B cell (primary cell): ENCODE measurements at regions not wholly inside any gene's neighbourhood (a gene's known extent, or its start where the extent isn't known, plus 50 kb on each side); places are given as distances from the start of the nearest gene placed in this dataset.
"Not testable (repeated sequence)": the region's sequence is repeated elsewhere in the genome, so short reads cannot be mapped to it uniquely, and the experiment has no call there.

Experiments
- ATAC-seq: fragments of 200-7000 bp; cut with Tn5 transposase; one replicate; pipeline ENCODE4 v1.10.0; 2021; ENCODE audit warnings: low read depth, mild to moderate bottlenecking, moderate number of reproducible peaks, moderate library complexity
- CTCF ChIA-PET: fragments of 350-600 bp; sonication (Branson Sonifier 250); formaldehyde crosslinking; loops from one replicate; lab custom pipeline; 2021; ENCODE audit warnings: antibody characterized with exemption, inconsistent platforms; lab: Charles Lee
- POLR2A ChIA-PET: fragments of 350-600 bp; sonication (Branson Sonifier 250); formaldehyde crosslinking; loops from one replicate; lab custom pipeline; 2021; ENCODE audit warnings: antibody characterized with exemption; lab: Charles Lee
- DNase-seq: peaks from one replicate; pipeline ENCODE4 v3.0.0; 2013
- H2AFZ ChIP-seq: 2 replicates; pipeline ENCODE4 v1.6.1; 2012; ENCODE audit warnings: mild to moderate bottlenecking, low read depth, low read length; ENCODE audit not compliant: insufficient read depth, poor library complexity, severe bottlenecking
- H3K27ac ChIP-seq, 2 donors: 1 replicate in 1 of 2; 2 replicates in 1 of 2; pipeline ENCODE4 v1.5.1; 2012 to 2013; ENCODE audit warnings: low read length in 2 of 2, mild to moderate bottlenecking in 2 of 2, moderate library complexity in 1 of 2
- H3K27me3 ChIP-seq, 4 experiments: fragments of 200-600 bp in 1 of 4; sonication (generic) in 1 of 4; replicated peaks in 1 of 4; 1 replicate in 2 of 4; 2 replicates in 2 of 4; pipeline versions ENCODE4 v1.6.1 to v1.7.0; 2013 to 2016; ENCODE audit warnings: low read length in 3 of 4, mild to moderate bottlenecking in 2 of 4, mixed read lengths in 1 of 4, moderate library complexity in 1 of 4; ENCODE audit not compliant: insufficient read depth in 4 of 4, control insufficient read depth in 3 of 4; ENCODE audit errors: control extremely low read depth in 1 of 4
- H3K36me3 ChIP-seq, 2 experiments: replicated peaks in 1 of 2; 1 replicate in 1 of 2; 2 replicates in 1 of 2; pipeline versions ENCODE4 v1.6.1 to v1.7.1; 2013; ENCODE audit warnings: low read length in 1 of 2; ENCODE audit not compliant: insufficient read depth in 2 of 2, control insufficient read depth in 1 of 2; ENCODE audit errors: control extremely low read depth in 1 of 2, extremely low read depth in 1 of 2
- H3K4me1 ChIP-seq, 2 donors: fragments of 200-600 bp in 1 of 2; sonication (generic) in 1 of 2; 1 replicate in 1 of 2; 2 replicates in 1 of 2; pipeline versions ENCODE4 v1.5.1 to v1.6.1; 2013 to 2017; ENCODE audit warnings: low read length in 2 of 2; ENCODE audit not compliant: control insufficient read depth in 2 of 2, insufficient read depth in 2 of 2
- H3K4me2 ChIP-seq: replicated peaks from 2 replicates; pipeline ENCODE3; 2012; ENCODE audit warnings: mild to moderate bottlenecking, low read depth, low read length; ENCODE audit not compliant: poor library complexity, severe bottlenecking
- H3K4me3 ChIP-seq, 5 experiments: fragments of 200-600 bp in 1 of 5; sonication (generic) in 1 of 5; 1 replicate in 3 of 5; 2 replicates in 2 of 5; pipeline versions ENCODE4 v1.5.1 to v1.7.0; 2011 to 2016; ENCODE audit warnings: low read length in 4 of 5, mild to moderate bottlenecking in 4 of 5, low read depth in 2 of 5, control low read depth in 1 of 5, moderate library complexity in 1 of 5; ENCODE audit not compliant: insufficient read depth in 1 of 5; ENCODE audit errors: control extremely low read depth in 1 of 5, extremely low read depth in 1 of 5
- H3K79me2 ChIP-seq: fragments of 200-600 bp; sonication (generic); one replicate; pipeline ENCODE4 v1.6.0; 2016; ENCODE audit warnings: low read length; ENCODE audit not compliant: control insufficient read depth, insufficient read depth
- H3K9ac ChIP-seq: fragments of 200-600 bp; sonication (generic); 2 replicates; pipeline ENCODE4 v1.6.1; 2017; ENCODE audit warnings: mild to moderate bottlenecking, low read length, moderate library complexity
- H3K9me3 ChIP-seq, 3 donors: one replicate each; pipeline versions ENCODE4 v1.6.1 to v1.7.1; 2013; ENCODE audit warnings: low read length in 2 of 3; ENCODE audit not compliant: control insufficient read depth in 2 of 3, insufficient read depth in 1 of 3; ENCODE audit errors: control extremely low read depth in 1 of 3
- H4K20me1 ChIP-seq: 2 replicates; pipeline ENCODE4 v1.6.0; 2012; ENCODE audit warnings: mild to moderate bottlenecking, low read length; ENCODE audit not compliant: insufficient read depth, control insufficient read depth, poor library complexity, severe bottlenecking
- H3K27ac Mint-ChIP-seq: one replicate; pipeline ENCODE4 v1.8.0; 2021; ENCODE audit warnings: mixed read lengths
- H3K27me3 Mint-ChIP-seq: one replicate; pipeline ENCODE4 v1.8.0; 2021; ENCODE audit warnings: mixed read lengths
- H3K4me1 Mint-ChIP-seq: one replicate; pipeline ENCODE4 v1.8.0; 2021; ENCODE audit warnings: mixed read lengths
- H3K4me3 Mint-ChIP-seq: one replicate; pipeline ENCODE4 v1.8.0; 2021; ENCODE audit warnings: mixed read lengths
- H3K9me3 Mint-ChIP-seq: one replicate; pipeline ENCODE4 v1.8.0; 2022; ENCODE audit warnings: mixed read lengths; ENCODE audit not compliant: insufficient read depth
- WGBS: methylation state at CpG from one replicate; pipeline ENCODE4 v1.1.5; 2013; ENCODE audit warnings: missing lambda C conversion rate; ENCODE audit not compliant: insufficient coverage; 5-methylcytosine and 5-hydroxymethylcytosine counted together
- intact Hi-C: fragments of 100-400 bp; cut with micrococcal nuclease; formaldehyde crosslinking; loops from one replicate; pipeline ENCODE4 v1.10.0; 2022

- POLR2A ChIA-PET, H3K4me3 ChIP-seq, H3K27me3 ChIP-seq, H3K27ac Mint-ChIP-seq, H3K4me2 ChIP-seq, intact Hi-C loops, H3K9me3 ChIP-seq, H3K9me3 Mint-ChIP-seq, H3K36me3 ChIP-seq, H3K79me2 ChIP-seq, H3K9ac ChIP-seq, H3K4me1 ChIP-seq, ATAC-seq, H3K27ac ChIP-seq, H3K4me1 Mint-ChIP-seq, H3K27me3 Mint-ChIP-seq, H3K4me3 Mint-ChIP-seq, H2AFZ ChIP-seq, DNase-seq, CTCF ChIA-PET, H4K20me1 ChIP-seq: not testable (repeated sequence)
- no CpG with 5 or more reads among the region's 1 CpG for WGBS
Observed at GRCh38 chr7:76852362-76852761, 179.8 kb downstream of the SPDYE17 start.

- H4K20me1 ChIP-seq, H3K79me2 ChIP-seq, H3K36me3 ChIP-seq, H3K27me3 ChIP-seq, H3K4me3 Mint-ChIP-seq, H3K27me3 Mint-ChIP-seq, H3K4me1 ChIP-seq, H2AFZ ChIP-seq, H3K4me3 ChIP-seq, CTCF ChIA-PET, H3K9me3 Mint-ChIP-seq, DNase-seq, H3K9ac ChIP-seq, H3K4me1 Mint-ChIP-seq, POLR2A ChIA-PET, H3K4me2 ChIP-seq, intact Hi-C loops, H3K9me3 ChIP-seq, H3K27ac ChIP-seq, ATAC-seq, H3K27ac Mint-ChIP-seq: not testable (repeated sequence)
- no CpG with 5 or more reads among the region's 5 CpGs for WGBS
Observed at GRCh38 chr7:76851617-76852016, 180.5 kb downstream of the SPDYE17 start.

- DNase-seq, H3K9me3 Mint-ChIP-seq, H3K79me2 ChIP-seq, H3K27me3 ChIP-seq, H3K9me3 ChIP-seq, intact Hi-C loops, H3K27ac ChIP-seq, H3K4me2 ChIP-seq, H3K27me3 Mint-ChIP-seq, CTCF ChIA-PET, H3K36me3 ChIP-seq, H2AFZ ChIP-seq, H3K4me3 ChIP-seq, H3K4me3 Mint-ChIP-seq, H3K27ac Mint-ChIP-seq, H3K4me1 ChIP-seq, H3K4me1 Mint-ChIP-seq, H4K20me1 ChIP-seq, ATAC-seq, H3K9ac ChIP-seq: not testable (repeated sequence)
- POLR2A ChIA-PET: interaction anchor here (0.7 kb wide), 1 partner anchor 127 kb away, joined by 3 read pairs; no protein-coding TSS in a partner anchor
- WGBS: no CpG with 5 or more reads among the region's 2 CpGs
Observed at GRCh38 chr7:76849887-76850563, 182.1 kb downstream of the SPDYE17 start.

GRCh38 chr7:76839879-76840278, 192.3 kb downstream of the SPDYE17 start:
- H2AFZ ChIP-seq, H3K9me3 Mint-ChIP-seq, H3K27me3 ChIP-seq, H3K4me1 ChIP-seq, DNase-seq, H3K9me3 ChIP-seq, H3K4me3 Mint-ChIP-seq, H3K27ac Mint-ChIP-seq, intact Hi-C loops, H4K20me1 ChIP-seq, ATAC-seq, CTCF ChIA-PET, H3K4me2 ChIP-seq, H3K36me3 ChIP-seq, H3K4me1 Mint-ChIP-seq, H3K9ac ChIP-seq, H3K4me3 ChIP-seq, H3K79me2 ChIP-seq, H3K27ac ChIP-seq, POLR2A ChIA-PET: not testable (repeated sequence)
- no CpG with 5 or more reads among the region's 3 CpGs for WGBS
- peaks cover 16% of the 10 kb centered on the region for H3K27me3 Mint-ChIP-seq
